Neural cell (in vitro differentiated cells): ENCODE measurements at regions not wholly inside any gene's neighbourhood (a gene's known extent, or its start where the extent isn't known, plus 50 kb on each side); places are given as distances from the start of the nearest gene placed in this dataset.

ENCODE experiments used
- CTCF ChIP-seq: fragments of 450-650 bp; IDR thresholded peaks from 2 replicates; pipeline ENCODE4 v1.5.1; 2014; ENCODE audit warnings: antibody characterized with exemption, mild to moderate bottlenecking, moderate library complexity; ENCODE audit not compliant: poor library complexity, severe bottlenecking
- EP300 ChIP-seq: fragments of 450-650 bp; conservative IDR thresholded peaks from 2 replicates; pipeline ENCODE4 v1.6.1; 2014; ENCODE audit warnings: antibody characterized with exemption, mild to moderate bottlenecking, moderate library complexity; ENCODE audit not compliant: poor library complexity, severe bottlenecking
- EZH2 ChIP-seq: fragments of 200-600, 300-800 bp; shearing (Covaris generic), sonication (generic); IDR thresholded peaks from 2 replicates; pipeline ENCODE4 v1.6.1; 2014; ENCODE audit warnings: antibody characterized with exemption, low read length, borderline replicate concordance, mild to moderate bottlenecking; ENCODE audit not compliant: insufficient read depth, poor library complexity, severe bottlenecking

- no peak for TF ChIP-seq EP300
- no peak for TF ChIP-seq EZH2
- TF ChIP-seq CTCF: no peak
These were observed 116.7 kb upstream of the NCAM1 start for GRCh38 chr11:112844517-112844916.
